ENCODE measurements at regions not wholly inside any gene's neighbourhood (a gene's known extent, or its start where the extent isn't known, plus 50 kb on each side); places are given as distances from the start of the nearest gene placed in this dataset.
"Not testable (repeated sequence)": the region's sequence is repeated elsewhere in the genome, so short reads cannot be mapped to it uniquely, and the experiment has no call there.

DNA sequence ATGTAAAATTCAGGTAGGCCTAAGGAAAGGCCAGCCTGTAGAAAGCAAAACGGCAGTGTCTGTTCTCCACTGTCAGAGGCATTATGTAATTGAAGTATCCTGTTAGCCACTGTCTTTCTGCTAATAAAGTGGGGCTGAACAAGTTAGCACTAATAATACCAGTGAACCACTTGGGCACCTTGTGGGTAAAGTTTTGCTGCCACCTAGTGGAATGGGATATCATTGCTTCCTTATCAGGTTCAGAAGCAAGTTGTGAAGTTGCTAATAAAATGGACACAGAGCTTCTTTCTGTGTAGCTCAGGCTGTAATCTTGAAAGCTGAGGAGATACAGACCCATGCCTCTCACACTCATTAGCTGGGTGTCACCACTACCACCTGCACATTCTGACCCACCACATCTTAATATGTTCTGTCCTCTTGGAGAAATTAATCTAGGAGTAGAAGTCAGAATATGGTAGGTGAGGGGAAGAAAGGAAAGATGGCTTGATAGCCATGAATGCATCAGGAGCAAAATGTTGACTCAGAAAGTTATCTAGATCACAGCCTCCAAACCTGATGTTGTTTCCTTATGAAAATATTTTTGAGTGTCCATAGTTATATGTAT lies 175.1 kb downstream of the SEPTIN7 start:
- peak; percentile 17 to 41 for DNase-seq

DNA sequence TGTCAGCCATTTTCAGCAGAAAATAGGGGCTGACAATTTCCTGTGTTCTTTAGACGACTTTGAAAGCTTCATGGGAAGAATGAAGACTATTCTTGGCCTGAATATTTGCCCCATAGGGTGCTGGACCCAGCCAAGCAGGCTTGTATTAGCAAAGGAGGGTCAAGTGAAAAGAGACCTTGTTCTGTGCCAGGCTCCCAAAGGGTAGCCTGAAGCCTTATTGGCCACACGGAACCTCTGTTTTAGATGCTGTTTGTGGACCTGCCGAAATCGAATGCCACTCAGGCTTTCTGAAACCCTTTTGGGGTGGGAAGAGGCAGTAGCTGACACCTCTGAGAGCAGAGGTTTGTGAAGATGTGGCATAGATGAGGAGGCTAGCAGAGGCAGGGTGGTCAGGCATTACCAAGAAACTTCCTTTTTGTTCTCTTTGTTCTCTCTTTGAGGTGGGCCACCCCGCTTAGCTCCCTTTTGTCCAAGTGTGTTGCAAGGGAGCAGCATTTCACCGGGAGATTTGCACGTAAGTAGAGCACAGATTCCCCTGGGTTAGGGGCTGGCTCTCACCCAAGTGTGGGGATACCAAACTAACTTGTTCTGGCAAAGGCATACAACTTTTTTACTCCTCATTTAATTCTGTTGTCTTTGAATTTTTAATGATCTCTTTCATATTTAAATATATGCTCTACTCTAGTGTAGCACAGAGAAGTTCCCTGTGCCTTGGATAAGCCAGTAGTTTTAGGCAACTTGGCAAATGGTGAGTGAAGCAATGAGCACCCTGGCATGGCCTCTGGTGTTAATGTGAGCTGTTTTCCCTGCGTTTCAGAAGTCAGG lies 174.0 kb upstream of the EEPD1 start:
- not testable (repeated sequence) for DNase-seq

GRCh38 chr7:35982600-35982999 lies 170.5 kb upstream of the EEPD1 start:
- DNase-seq = no peak

- DNase-seq = no peak
These were observed 169.4 kb upstream of the EEPD1 start for GRCh38 chr7:35983626-35984025.

DNA sequence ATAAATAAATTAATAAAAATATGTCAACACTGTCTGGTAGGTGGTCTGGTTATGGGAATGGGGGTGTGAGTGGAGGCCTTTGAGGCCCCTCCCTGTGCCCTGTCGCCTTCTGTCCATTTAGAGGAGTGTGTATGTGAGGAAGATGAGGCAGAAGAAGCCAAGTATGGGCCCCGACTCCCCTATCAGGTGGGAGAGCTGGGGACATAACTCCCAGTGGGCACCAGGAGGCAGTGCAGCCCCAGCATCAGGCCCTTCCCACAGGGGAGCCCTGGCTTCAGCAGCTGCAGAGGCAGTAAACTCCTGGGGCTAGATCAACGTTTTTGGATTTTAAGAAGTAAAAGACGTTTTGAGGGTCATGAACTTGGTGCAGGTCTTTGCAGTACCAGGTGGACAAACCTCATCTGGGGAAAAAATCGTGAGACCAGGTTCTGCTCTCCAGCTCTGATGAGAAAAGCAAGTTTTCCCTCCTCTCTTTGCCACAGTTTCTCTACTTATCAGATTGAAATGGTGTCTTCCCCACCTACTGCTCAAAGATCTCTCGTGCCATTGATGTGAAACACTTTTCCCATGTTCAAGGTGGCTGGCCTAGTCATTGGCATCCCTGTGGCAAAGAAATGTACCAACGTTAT lies 167.8 kb upstream of the EEPD1 start:
- peak; percentile 77 to 81 for DNase-seq

DNA sequence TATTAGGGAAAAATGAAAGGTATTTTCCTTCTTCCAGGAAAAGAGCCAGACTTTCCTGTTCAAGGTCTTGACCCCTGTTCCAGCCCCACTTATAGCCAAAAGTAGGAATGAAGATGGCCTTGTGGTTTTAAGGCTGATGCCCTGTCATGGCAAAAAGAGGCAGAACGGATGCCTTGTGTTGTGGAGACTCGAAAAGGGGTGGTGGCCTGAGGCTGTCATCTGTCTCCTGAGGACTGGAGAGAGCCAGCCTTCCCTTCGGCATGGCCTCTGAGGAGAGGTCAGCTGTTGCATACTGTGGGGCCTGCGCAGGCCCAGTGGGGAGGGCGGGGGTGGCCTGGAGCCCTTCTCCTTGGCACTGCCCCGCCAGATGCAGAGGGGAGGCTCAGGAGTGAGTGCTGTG lies 166.0 kb upstream of the EEPD1 start:
- DNase-seq = no peak

- no peak for DNase-seq
These were observed 164.9 kb upstream of the EEPD1 start for GRCh38 chr7:35988105-35988504.

DNA sequence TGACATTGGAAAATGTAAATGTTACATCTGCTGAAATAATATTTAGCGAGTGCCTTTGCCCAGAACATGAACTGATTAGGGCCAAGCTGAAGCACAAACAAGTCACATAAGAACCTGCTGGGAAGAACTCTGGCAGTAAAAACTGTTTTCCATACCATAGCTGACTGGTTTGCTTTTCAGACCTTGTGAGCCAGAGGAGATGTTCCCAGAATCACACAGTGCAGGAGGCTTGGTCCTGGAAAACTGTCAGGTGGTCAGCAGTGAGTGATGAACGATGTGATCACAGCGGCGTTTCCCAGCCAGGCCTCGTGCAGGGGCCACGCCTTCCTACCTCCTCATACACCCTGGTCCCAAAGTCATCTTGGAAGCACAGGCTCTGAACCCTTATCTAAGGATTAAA lies 164.2 kb upstream of the EEPD1 start:
- no peak for DNase-seq

DNA sequence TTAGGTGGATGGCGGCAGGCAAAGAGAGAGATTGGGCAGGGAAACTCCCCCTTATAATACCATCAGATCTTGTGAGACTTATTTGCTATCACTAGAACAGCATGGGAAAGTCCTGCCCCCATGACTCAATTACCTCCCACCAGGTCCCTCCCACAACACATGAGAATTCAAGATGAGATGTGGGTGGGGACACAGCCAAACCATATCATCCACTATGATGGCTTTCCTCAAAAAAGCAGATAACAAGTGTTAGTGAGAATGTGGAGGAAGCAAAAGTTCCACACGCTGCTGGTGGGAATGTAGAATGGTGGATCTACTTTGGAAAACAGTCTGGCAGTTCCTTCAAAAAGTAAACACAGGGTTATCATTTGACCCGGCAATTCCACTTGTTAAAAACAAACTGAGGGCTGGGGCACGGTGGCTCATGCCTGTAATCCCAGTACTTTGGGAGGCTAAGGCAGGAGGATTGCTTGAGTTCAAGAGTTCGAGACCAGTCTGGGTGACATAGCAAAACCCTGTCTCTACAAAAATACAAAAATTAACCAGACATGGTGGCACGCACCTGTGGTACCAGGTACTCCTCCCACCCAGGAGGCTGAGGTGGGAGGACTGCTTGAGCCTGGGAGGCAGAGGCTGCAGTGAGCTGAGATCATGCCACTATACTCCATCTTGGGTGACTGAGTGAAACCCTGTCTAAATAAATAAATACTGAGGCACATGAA lies 161.4 kb upstream of the EEPD1 start:
- DNase-seq = peak; percentile 19 to 55

DNA sequence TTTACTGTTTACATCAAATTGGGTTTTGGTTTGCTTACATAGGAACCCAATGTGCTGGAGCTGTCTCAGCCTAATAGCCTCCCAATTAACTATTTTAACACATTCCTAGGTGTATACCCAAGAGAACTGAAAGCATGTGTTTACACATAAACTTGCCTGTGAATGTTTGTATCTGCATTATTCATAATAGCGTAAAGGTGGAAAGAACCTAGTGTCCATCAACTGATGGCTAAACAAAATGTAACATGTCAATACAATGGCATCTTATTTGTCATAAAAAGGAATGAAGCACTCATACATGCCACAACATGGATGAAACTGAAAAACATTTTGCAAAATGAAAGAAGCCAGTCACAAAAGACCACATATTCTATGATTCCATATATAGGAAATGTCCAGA lies 160.6 kb upstream of the EEPD1 start:
- DNase-seq = no peak

GRCh38 chr7:35993113-35993512 lies 159.9 kb upstream of the EEPD1 start:
- no peak for DNase-seq

GRCh38 chr7:35993676-35994606 lies 159.1 kb upstream of the EEPD1 start:
- DNase-seq = no peak

GRCh38 chr7:35995334-35995733 lies 157.7 kb upstream of the EEPD1 start:
- no peak for DNase-seq

GRCh38 chr7:35998481-35998880 lies 154.6 kb upstream of the EEPD1 start:
- no peak for DNase-seq

DNA sequence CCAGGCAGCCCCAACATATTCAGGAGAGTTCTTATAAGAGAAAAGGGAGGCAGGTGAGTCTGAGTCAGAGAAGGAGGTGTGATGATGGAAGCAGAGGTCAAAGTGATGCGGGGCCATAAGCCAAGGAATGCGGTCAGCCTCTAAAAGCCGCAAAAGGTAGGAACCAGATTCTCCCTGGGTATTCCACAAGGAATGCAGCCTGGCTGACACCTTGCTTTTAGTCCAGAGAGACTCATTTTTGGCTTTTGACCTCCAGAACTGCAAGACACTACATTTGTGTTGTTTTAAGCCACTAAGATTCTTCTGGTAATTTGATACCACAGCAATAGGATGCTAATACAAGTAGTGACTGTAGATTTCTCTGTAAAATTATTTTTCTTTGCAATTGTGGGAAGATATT lies 151.5 kb upstream of the EEPD1 start:
- DNase-seq = no peak

DNA sequence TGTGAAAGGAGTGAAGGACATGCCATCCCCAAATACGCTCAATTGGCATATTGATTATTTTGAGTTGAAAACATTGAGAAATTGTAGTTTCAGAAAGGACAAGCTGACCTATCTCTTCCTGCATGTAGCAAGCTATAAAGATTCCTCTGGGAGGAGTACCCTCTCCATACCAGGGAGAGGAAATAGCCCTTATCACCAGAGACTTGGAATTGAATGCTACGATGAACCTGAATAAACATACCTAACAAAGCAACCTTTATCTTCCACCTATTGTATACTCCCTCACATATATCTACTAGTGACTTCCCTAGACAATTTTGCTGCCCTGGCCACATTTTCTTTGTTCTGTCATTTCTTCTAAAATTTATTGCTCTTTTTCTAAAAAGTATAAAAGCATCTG lies 150.2 kb upstream of the EEPD1 start:
- no peak for DNase-seq

DNA sequence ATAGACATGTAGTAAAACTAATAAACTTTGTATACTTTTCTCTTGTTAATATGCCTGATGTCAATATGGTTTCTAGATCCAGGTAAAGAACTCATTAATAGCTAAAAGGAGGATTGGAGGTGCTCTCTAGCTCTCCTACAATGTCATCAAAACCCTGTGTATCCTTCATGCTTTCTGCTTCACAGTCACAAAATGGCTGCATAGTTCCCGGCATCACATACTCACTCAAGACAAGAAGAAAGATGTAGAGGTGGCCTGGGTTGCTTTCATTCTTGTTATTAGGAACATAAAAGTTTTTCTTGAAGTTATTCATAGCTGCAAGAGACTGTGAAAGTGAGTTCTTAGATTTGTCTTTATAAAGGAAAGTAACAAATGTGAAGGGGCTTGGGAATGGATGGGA lies 149.7 kb upstream of the EEPD1 start:
- DNase-seq = no peak

- no peak for DNase-seq
These were observed 147.8 kb upstream of the EEPD1 start for GRCh38 chr7:36005293-36005692.

GRCh38 chr7:36005876-36006275 lies 147.2 kb upstream of the EEPD1 start:
- DNase-seq = no peak

GRCh38 chr7:36006636-36007229 lies 146.3 kb upstream of the EEPD1 start:
- DNase-seq = no peak

DNA sequence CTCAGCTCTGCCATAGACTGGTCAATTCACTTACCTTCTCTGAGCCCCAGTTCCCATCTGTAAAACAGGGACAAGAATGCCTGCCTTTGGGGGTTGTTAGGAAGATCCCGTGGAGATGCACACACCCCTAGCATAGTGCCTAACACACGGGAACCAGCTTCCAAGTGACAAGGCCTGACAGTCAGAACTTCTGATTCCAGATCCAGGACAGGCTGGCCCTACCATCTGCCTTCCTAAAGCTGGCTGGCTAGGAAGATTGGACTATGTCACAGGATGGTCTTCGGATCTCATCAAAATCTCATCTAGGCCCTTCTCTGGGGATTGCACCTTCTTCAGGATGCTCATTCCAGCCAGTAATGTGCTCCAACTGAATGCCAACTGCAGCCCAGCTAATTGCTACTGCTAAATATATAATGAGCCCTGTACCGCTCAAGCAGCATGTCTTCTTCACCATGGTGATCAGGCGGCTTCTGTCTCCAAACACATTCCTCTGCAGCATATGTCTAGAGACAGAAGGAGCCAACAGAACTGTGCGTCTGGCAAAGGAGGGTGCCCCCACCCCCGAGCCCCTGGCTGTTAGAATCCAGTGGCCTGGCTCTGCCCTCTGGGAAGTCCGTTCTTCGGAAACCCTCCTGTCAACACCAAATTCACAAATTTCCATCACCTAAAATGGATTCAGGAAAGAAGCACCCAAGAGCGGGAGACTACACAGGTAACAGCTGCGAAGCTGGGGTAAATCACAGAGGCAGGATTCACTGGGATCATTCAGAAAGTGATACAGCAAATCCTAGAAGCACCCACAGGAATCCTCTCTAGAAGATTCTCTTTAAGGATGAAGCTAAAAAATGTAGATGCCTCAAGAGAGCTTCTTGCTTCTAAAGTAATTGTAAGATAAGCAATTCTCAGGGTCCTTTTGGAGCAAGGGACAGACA lies 142.1 kb upstream of the EEPD1 start:
- no peak for DNase-seq

Measured in stimulated activated CD4-positive, alpha-beta T cell treated with anti-CD3 and anti-CD28 coated beads, Interleukin-2, amount 100 ng/mL, for 24 hours (primary cell).